ENCODE measurements at regions not wholly inside any gene's neighbourhood (a gene's known extent, or its start where the extent isn't known, plus 50 kb on each side); places are given as distances from the start of the nearest gene placed in this dataset.

DNA sequence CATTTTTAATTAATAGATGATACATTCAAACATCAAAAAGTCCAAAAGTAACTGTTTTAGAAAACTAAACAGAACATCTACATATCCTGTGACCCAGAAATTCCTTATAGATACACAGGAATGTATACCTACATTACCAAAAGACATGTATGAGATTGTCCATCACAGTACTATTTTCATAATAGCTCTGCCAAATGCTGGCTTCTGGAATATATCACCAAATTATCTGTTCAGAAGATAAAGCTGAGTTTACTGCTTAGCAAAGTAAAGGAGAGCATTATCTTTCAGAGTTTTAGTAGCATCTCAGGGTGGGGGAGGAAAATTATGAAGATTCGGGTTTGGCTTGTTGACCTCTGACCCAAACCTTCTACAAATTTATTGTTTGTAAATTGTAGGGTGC lies 368.9 kb upstream of the SLC7A11 start:
- CTCF ChIA-PET: no interaction called here
- DNase-seq (ENCODE audit: extremely low spot score): no peak
- TF ChIP-seq L3MBTL2 (conservative IDR thresholded peaks at IDR 0.05): no peak
- no peak for TF ChIP-seq PKNOX1 (IDR thresholded peaks at IDR 0.05)
- no peak for TF ChIP-seq LEF1 (IDR thresholded peaks at IDR 0.05; ENCODE audit: borderline replicate concordance)
- no peak for TF ChIP-seq ARNT (IDR thresholded peaks at IDR 0.05)
- TF ChIP-seq FOXK2 (IDR thresholded peaks at IDR 0.05): no peak
- no peak for TF ChIP-seq ZNF384 (IDR thresholded peaks at IDR 0.05)
- no peak for TF ChIP-seq FOXA1 (IDR thresholded peaks at IDR 0.05)
- TF ChIP-seq FOXM1 (IDR thresholded peaks at IDR 0.05; ENCODE audit: borderline replicate concordance): no peak
- no peak for TF ChIP-seq NFRKB (IDR thresholded peaks at IDR 0.05)
- no peak for TF ChIP-seq BHLHE40 (IDR thresholded peaks at IDR 0.05; ENCODE audit: borderline replicate concordance)
- TF ChIP-seq SUZ12 (IDR thresholded peaks at IDR 0.05): no peak
- TF ChIP-seq HDGF (IDR thresholded peaks at IDR 0.05; ENCODE audit: borderline replicate concordance): no peak
- no peak for TF ChIP-seq TARDBP (IDR thresholded peaks at IDR 0.05)
- POLR2A ChIA-PET: no interaction called here

- CTCF ChIA-PET: no interaction called here
- no peak for DNase-seq (ENCODE audit: extremely low spot score)
- TF ChIP-seq NFRKB (IDR thresholded peaks at IDR 0.05): no peak
- no peak for TF ChIP-seq ZNF384 (IDR thresholded peaks at IDR 0.05)
- TF ChIP-seq FOXM1 (IDR thresholded peaks at IDR 0.05; ENCODE audit: borderline replicate concordance): no peak
- no peak for TF ChIP-seq TARDBP (IDR thresholded peaks at IDR 0.05)
- POLR2A ChIA-PET: interaction anchor here (0.6 kb wide), 1 partner anchor 1010 kb away, joined by 3 read pairs; no protein-coding TSS in a partner anchor
These were observed 367.8 kb upstream of the SLC7A11 start for GRCh38 chr4:138609943-138610350.

- TF ChIP-seq SUZ12 (IDR thresholded peaks at IDR 0.05): no peak
- no peak for TF ChIP-seq ARNT (IDR thresholded peaks at IDR 0.05)
- TF ChIP-seq LEF1 (IDR thresholded peaks at IDR 0.05; ENCODE audit: borderline replicate concordance): no peak
- TF ChIP-seq FOXK2 (IDR thresholded peaks at IDR 0.05): no peak
- no peak for TF ChIP-seq FOXA1 (IDR thresholded peaks at IDR 0.05)
- no peak for TF ChIP-seq L3MBTL2 (conservative IDR thresholded peaks at IDR 0.05)
- no peak for TF ChIP-seq CTBP1 (IDR thresholded peaks at IDR 0.05; ENCODE audit: borderline replicate concordance)
- TF ChIP-seq SP1 (IDR thresholded peaks at IDR 0.05): no peak
- no peak for TF ChIP-seq PKNOX1 (IDR thresholded peaks at IDR 0.05)
- TF ChIP-seq BHLHE40 (IDR thresholded peaks at IDR 0.05; ENCODE audit: borderline replicate concordance): no peak
- no peak for TF ChIP-seq TARDBP (IDR thresholded peaks at IDR 0.05)
- TF ChIP-seq HDGF (IDR thresholded peaks at IDR 0.05; ENCODE audit: borderline replicate concordance): no peak
- CTCF ChIA-PET: no interaction called here
- POLR2A ChIA-PET: no interaction called here
- DNase-seq (ENCODE audit: extremely low spot score): no peak
These were observed 362.4 kb upstream of the SLC7A11 start for GRCh38 chr4:138604556-138604955.

- POLR2A ChIA-PET: no interaction called here
- DNase-seq (ENCODE audit: extremely low spot score): no peak
- CTCF ChIA-PET: interaction anchor here (0.6 kb wide), 1 partner anchor 697 kb away, joined by 3 read pairs; no protein-coding TSS in a partner anchor
- TF ChIP-seq L3MBTL2 (conservative IDR thresholded peaks at IDR 0.05) (no peak), ELF4 (IDR thresholded peaks at IDR 0.05) (no peak), SP1 (IDR thresholded peaks at IDR 0.05) (no peak), NFRKB (IDR thresholded peaks at IDR 0.05) (no peak), PKNOX1 (IDR thresholded peaks at IDR 0.05) (no peak), LEF1 (IDR thresholded peaks at IDR 0.05; ENCODE audit: borderline replicate concordance) (no peak), BHLHE40 (IDR thresholded peaks at IDR 0.05; ENCODE audit: borderline replicate concordance) (no peak), FOXK2 (IDR thresholded peaks at IDR 0.05) (no peak), HDGF (IDR thresholded peaks at IDR 0.05; ENCODE audit: borderline replicate concordance) (no peak), TARDBP (IDR thresholded peaks at IDR 0.05) (no peak)
These were observed 360.5 kb upstream of the SLC7A11 start for GRCh38 chr4:138602664-138603063.

- no peak for DNase-seq (ENCODE audit: extremely low spot score)
- POLR2A ChIA-PET: no interaction called here
- TF ChIP-seq BHLHE40 (IDR thresholded peaks at IDR 0.05; ENCODE audit: borderline replicate concordance): no peak
- TF ChIP-seq ELF4 (IDR thresholded peaks at IDR 0.05): no peak
- no peak for TF ChIP-seq TARDBP (IDR thresholded peaks at IDR 0.05)
- TF ChIP-seq HDGF (IDR thresholded peaks at IDR 0.05; ENCODE audit: borderline replicate concordance): no peak
- no peak for TF ChIP-seq ARNT (IDR thresholded peaks at IDR 0.05)
- CTCF ChIA-PET: no interaction called here
These were observed 357.8 kb upstream of the SLC7A11 start for GRCh38 chr4:138599965-138600364.

GRCh38 chr4:138598226-138598625 lies 356.1 kb upstream of the SLC7A11 start:
- TF ChIP-seq TARDBP (IDR thresholded peaks at IDR 0.05) (no peak), NFRKB (IDR thresholded peaks at IDR 0.05) (no peak), ARNT (IDR thresholded peaks at IDR 0.05) (no peak), FOXK2 (IDR thresholded peaks at IDR 0.05) (no peak), L3MBTL2 (conservative IDR thresholded peaks at IDR 0.05) (no peak), FOXA1 (IDR thresholded peaks at IDR 0.05) (no peak), SUZ12 (IDR thresholded peaks at IDR 0.05) (no peak), ZNF384 (IDR thresholded peaks at IDR 0.05) (no peak), CTBP1 (IDR thresholded peaks at IDR 0.05; ENCODE audit: borderline replicate concordance) (no peak), PKNOX1 (IDR thresholded peaks at IDR 0.05) (no peak), LEF1 (IDR thresholded peaks at IDR 0.05; ENCODE audit: borderline replicate concordance) (no peak)
- CTCF ChIA-PET: no interaction called here
- POLR2A ChIA-PET: no interaction called here
- DNase-seq (ENCODE audit: extremely low spot score): no peak

Measured in HEK293T (cell line).